Stimulated activated effector memory CD8-positive, alpha-beta T cell treated with anti-CD3 and anti-CD28 coated beads, Interleukin-12 subunit alpha, Interleukin-12 subunit beta, amount 100 ng/mL, for 72 hours (primary cell): ENCODE measurements at regions not wholly inside any gene's neighbourhood (a gene's known extent, or its start where the extent isn't known, plus 50 kb on each side); places are given as distances from the start of the nearest gene placed in this dataset.

Experiments
- ATAC-seq: fragments of 150-1000 bp; cut with Tn5 transposase; 2 replicates; pipeline ENCODE4 v1.10.0; 2021
- DNase-seq, 2 donors: peaks; one replicate each; pipeline ENCODE4 v3.0.0; 2021 to 2022; ENCODE audit warnings: low spot score in 2 of 2
- H3K27ac Mint-ChIP-seq: one replicate; pipeline ENCODE4 v1.8.0; 2022; ENCODE audit warnings: mild to moderate bottlenecking, mixed read lengths
- H3K36me3 Mint-ChIP-seq: one replicate; pipeline ENCODE4 v1.8.0; 2022; ENCODE audit warnings: mild to moderate bottlenecking, mixed read lengths
- H3K4me1 Mint-ChIP-seq: one replicate; pipeline ENCODE4 v1.8.0; 2022; ENCODE audit warnings: mixed read lengths
- H3K4me3 Mint-ChIP-seq: one replicate; pipeline ENCODE4 v1.8.0; 2022; ENCODE audit warnings: mild to moderate bottlenecking, mixed read lengths
- H3K9me3 Mint-ChIP-seq: one replicate; pipeline ENCODE4 v1.8.0; 2022; ENCODE audit warnings: mixed read lengths

- Mint-ChIP-seq H3K9me3 (no peaks in the 10 kb centered on the region), H3K4me3 (peak overlapping the region; percentile 19), H3K4me1 (peaks cover 30% of the 10 kb centered on the region), H3K27ac (no peak overlapping the region), H3K36me3 (no peaks in the 10 kb centered on the region)
- no peak for DNase-seq
- ATAC-seq = peak; percentile 54
Measured at GRCh38 chrX:42129022-42129940, 205.9 kb upstream of the CASK start.

- H3K4me1 Mint-ChIP-seq = peaks cover 30% of the 10 kb centered on the region
- H3K27ac Mint-ChIP-seq = peak overlapping the region; percentile 43
- ATAC-seq = no peak
- H3K4me3 Mint-ChIP-seq = peak overlapping the region; percentile 19
- H3K9me3 Mint-ChIP-seq = no peaks in the 10 kb centered on the region
- H3K36me3 Mint-ChIP-seq = no peaks in the 10 kb centered on the region
- no peak for DNase-seq
Measured at GRCh38 chrX:42128587-42128986, 205.2 kb upstream of the CASK start.

GRCh38 chrX:42128020-42128419 lies 204.7 kb upstream of the CASK start:
- no peaks in the 10 kb centered on the region for H3K9me3 Mint-ChIP-seq
- no peaks in the 10 kb centered on the region for H3K36me3 Mint-ChIP-seq
- H3K4me3 Mint-ChIP-seq = peak overlapping the region; percentile 19
- DNase-seq = no peak
- peak; percentile 76 for ATAC-seq
- H3K4me1 Mint-ChIP-seq = peaks cover 30% of the 10 kb centered on the region
- peak overlapping the region; percentile 43 for H3K27ac Mint-ChIP-seq

GRCh38 chrX:42127563-42127962 lies 204.2 kb upstream of the CASK start:
- H3K4me1 Mint-ChIP-seq = peaks cover 30% of the 10 kb centered on the region
- peak in 1 of 2 donors; percentile 46 for DNase-seq
- H3K36me3 Mint-ChIP-seq = no peaks in the 10 kb centered on the region
- H3K4me3 Mint-ChIP-seq = peak overlapping the region; percentile 19
- H3K9me3 Mint-ChIP-seq = no peaks in the 10 kb centered on the region
- peak; percentile 52 for ATAC-seq
- peak overlapping the region; percentile 43 for H3K27ac Mint-ChIP-seq

GRCh38 chrX:42123369-42123768 lies 200.0 kb upstream of the CASK start:
- H3K36me3 Mint-ChIP-seq = no peaks in the 10 kb centered on the region
- H3K4me3 Mint-ChIP-seq = no peak overlapping the region
- H3K9me3 Mint-ChIP-seq = no peaks in the 10 kb centered on the region
- H3K4me1 Mint-ChIP-seq = peaks cover 14% of the 10 kb centered on the region
- no peak for DNase-seq
- no peak for ATAC-seq
- no peak overlapping the region for H3K27ac Mint-ChIP-seq

- Mint-ChIP-seq H3K36me3 (no peaks in the 10 kb centered on the region), H3K27ac (peak overlapping the region; percentile 60), H3K9me3 (peaks cover 4% of the 10 kb centered on the region), H3K4me1 (peaks cover 6% of the 10 kb centered on the region), H3K4me3 (no peak overlapping the region)
- ATAC-seq (no peak), DNase-seq (no peak)
Measured at GRCh38 chrX:42119076-42119475, 195.7 kb upstream of the CASK start.

GRCh38 chrX:42117318-42117717 lies 194.0 kb upstream of the CASK start:
- H3K9me3 Mint-ChIP-seq = peaks cover 5% of the 10 kb centered on the region
- H3K4me3 Mint-ChIP-seq = no peak overlapping the region
- H3K27ac Mint-ChIP-seq = no peak overlapping the region
- ATAC-seq (no peak), DNase-seq (no peak)
- H3K4me1 Mint-ChIP-seq = peaks cover 7% of the 10 kb centered on the region
- no peaks in the 10 kb centered on the region for H3K36me3 Mint-ChIP-seq

- ATAC-seq (no peak), DNase-seq (no peak)
- H3K4me1 Mint-ChIP-seq = peaks cover 20% of the 10 kb centered on the region
- no peak overlapping the region for H3K27ac Mint-ChIP-seq
- no peak overlapping the region for H3K4me3 Mint-ChIP-seq
- H3K9me3 Mint-ChIP-seq = peaks cover 4% of the 10 kb centered on the region
- no peaks in the 10 kb centered on the region for H3K36me3 Mint-ChIP-seq
Measured at GRCh38 chrX:42109428-42109827, 186.1 kb upstream of the CASK start.

GRCh38 chrX:42107495-42108488 lies 184.4 kb upstream of the CASK start:
- DNase-seq = peak in 1 of 2 donors; percentile 63
- peak; percentile 99 for ATAC-seq
- no peaks in the 10 kb centered on the region for H3K9me3 Mint-ChIP-seq
- no peak overlapping the region for H3K4me3 Mint-ChIP-seq
- H3K4me1 Mint-ChIP-seq = peaks cover 15% of the 10 kb centered on the region
- no peaks in the 10 kb centered on the region for H3K36me3 Mint-ChIP-seq
- H3K27ac Mint-ChIP-seq = peak overlapping the region; percentile 5

- H3K9me3 Mint-ChIP-seq = no peaks in the 10 kb centered on the region
- H3K4me1 Mint-ChIP-seq = peaks cover 15% of the 10 kb centered on the region
- no peak overlapping the region for H3K4me3 Mint-ChIP-seq
- ATAC-seq (no peak), DNase-seq (no peak)
- H3K27ac Mint-ChIP-seq = no peak overlapping the region
- H3K36me3 Mint-ChIP-seq = no peaks in the 10 kb centered on the region
Measured at GRCh38 chrX:42106556-42106955, 183.2 kb upstream of the CASK start.

GRCh38 chrX:42102586-42103282 lies 179.4 kb upstream of the CASK start:
- Mint-ChIP-seq H3K36me3 (no peaks in the 10 kb centered on the region), H3K9me3 (no peaks in the 10 kb centered on the region), H3K27ac (no peak overlapping the region), H3K4me1 (peaks cover 12% of the 10 kb centered on the region), H3K4me3 (no peak overlapping the region)
- ATAC-seq (no peak), DNase-seq (no peak)

- Mint-ChIP-seq H3K9me3 (no peaks in the 10 kb centered on the region), H3K27ac (no peak overlapping the region), H3K4me1 (peaks cover 7% of the 10 kb centered on the region), H3K4me3 (no peak overlapping the region), H3K36me3 (no peaks in the 10 kb centered on the region)
- ATAC-seq (no peak), DNase-seq (no peak)
Measured at GRCh38 chrX:42098900-42099299, 175.5 kb upstream of the CASK start.

- H3K36me3 Mint-ChIP-seq = no peaks in the 10 kb centered on the region
- DNase-seq (no peak), ATAC-seq (no peak)
- no peak overlapping the region for H3K4me3 Mint-ChIP-seq
- H3K27ac Mint-ChIP-seq = no peak overlapping the region
- no peaks in the 10 kb centered on the region for H3K9me3 Mint-ChIP-seq
- peaks cover 8% of the 10 kb centered on the region for H3K4me1 Mint-ChIP-seq
Measured at GRCh38 chrX:42097486-42097885, 174.1 kb upstream of the CASK start.

GRCh38 chrX:42096265-42096920 lies 173.0 kb upstream of the CASK start:
- H3K4me3 Mint-ChIP-seq = no peak overlapping the region
- ATAC-seq (no peak), DNase-seq (no peak)
- peaks cover 8% of the 10 kb centered on the region for H3K4me1 Mint-ChIP-seq
- H3K9me3 Mint-ChIP-seq = no peaks in the 10 kb centered on the region
- H3K27ac Mint-ChIP-seq = no peak overlapping the region
- no peaks in the 10 kb centered on the region for H3K36me3 Mint-ChIP-seq
